UCSD-AML1 (cell line): ENCODE measurements at regions not wholly inside any gene's neighbourhood (a gene's known extent, or its start where the extent isn't known, plus 50 kb on each side); places are given as distances from the start of the nearest gene placed in this dataset.
"Not testable (repeated sequence)": the region's sequence is repeated elsewhere in the genome, so short reads cannot be mapped to it uniquely, and the experiment has no call there.

Source experiments
- DNase-seq: peaks from one replicate; lab custom pipeline; 2025; ENCODE audit not compliant: unreplicated experiment; lab: John Stamatoyannopoulos, UW

DNA sequence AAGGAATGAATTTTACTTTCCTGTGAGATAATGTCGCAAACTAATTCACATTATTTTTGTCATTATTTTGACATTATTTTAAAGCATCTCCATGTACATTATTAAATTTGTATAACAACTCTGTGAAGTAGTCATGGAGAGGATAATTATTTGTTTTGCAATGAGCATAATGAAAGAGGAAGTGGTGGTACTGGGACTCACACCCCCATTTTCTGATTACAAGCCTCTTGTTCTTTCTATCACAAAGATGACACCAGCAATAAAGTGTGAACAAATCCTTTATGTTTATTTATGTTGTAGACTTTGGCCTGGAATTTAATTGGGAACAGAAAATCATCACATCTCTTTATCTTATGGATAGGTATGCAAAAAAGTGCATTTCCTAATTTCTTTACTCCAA is 522.6 kb downstream of the TMEM135 start:
- no peak for DNase-seq

DNA sequence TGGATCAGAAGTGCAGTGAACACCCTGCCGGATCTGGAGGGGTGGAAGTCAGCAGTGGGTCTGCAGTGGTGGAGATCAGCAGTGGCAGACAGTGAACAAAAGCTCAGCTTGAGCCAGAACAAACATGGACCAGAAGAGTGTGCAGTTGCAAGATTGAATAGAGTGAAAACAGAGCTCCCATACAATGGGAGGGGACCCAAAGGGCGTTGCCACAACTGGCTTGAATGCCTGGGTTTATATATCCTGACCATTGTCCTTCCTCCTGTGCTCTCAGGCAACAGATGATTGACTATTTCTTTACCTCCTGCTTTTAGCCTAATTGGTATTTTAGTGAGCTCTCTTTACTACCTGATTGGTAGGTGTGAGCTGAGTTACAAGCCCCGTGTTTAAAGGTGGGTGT is 522.1 kb downstream of the TMEM135 start:
- not testable (repeated sequence) for DNase-seq

DNA sequence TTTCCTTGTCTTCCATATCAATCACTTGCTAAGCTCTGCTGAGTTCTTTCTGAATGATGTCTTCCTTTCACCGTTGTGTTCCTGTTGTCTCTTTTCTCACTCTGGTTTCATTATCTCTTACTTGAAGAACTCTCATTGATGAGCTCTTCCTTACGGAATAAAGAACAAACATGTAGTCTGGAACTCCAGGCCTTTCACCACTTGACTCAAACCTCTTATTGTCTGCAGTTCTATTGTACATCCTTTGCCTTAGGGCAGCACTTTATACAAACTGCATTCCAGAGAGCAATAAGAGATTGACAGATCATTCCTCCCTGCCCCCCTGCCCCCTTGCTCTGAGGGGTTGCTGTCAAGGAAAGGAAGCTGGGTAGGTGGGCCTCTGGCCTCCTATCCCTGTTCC is 517.4 kb downstream of the TMEM135 start:
- no peak for DNase-seq

- no peak for DNase-seq
These were observed 511.1 kb downstream of the TMEM135 start for GRCh38 chr11:87548797-87549196.

GRCh38 chr11:87545858-87546257 is 508.1 kb downstream of the TMEM135 start:
- DNase-seq: no peak

DNA sequence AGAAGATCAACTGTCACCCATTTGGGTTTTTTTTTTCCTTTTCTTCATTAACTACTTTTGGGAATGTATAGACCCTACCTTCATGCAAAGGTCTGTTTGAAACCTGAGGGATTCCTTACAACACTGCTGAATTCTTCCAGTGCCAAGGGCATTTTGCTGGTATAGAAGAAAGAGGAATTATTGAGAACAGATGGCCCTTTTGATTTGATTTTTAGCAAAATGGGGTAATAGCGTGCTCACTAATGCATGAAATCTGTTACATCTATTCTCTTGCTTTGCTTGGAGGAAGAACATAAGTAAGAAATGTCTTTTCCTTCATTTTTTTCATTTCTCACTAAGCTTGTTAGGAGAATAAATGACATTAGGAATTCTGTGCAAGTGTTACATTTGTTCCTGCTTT is 501.9 kb downstream of the TMEM135 start:
- no peak for DNase-seq

- no peak for DNase-seq
These were observed 498.8 kb downstream of the TMEM135 start for GRCh38 chr11:87536565-87536964.

DNA sequence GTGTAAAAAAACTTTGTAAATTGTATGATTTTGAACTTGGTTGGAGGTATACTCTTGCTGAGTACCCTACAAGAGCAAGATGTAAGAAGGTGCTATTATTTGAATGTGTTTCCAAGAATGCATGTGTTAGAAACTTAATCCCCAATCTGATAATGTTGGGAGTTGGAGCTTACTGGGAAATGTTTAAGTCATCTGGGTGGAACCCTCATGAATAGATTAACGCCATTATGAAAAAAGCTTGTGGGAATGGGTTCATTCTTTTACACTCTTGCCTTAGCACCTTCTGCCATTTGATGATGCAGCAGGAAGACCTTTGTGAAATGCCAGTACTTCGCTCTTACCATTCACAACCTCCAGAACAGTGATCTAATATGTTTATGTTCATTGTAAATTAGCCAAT is 498.3 kb downstream of the TMEM135 start:
- DNase-seq: no peak

DNA sequence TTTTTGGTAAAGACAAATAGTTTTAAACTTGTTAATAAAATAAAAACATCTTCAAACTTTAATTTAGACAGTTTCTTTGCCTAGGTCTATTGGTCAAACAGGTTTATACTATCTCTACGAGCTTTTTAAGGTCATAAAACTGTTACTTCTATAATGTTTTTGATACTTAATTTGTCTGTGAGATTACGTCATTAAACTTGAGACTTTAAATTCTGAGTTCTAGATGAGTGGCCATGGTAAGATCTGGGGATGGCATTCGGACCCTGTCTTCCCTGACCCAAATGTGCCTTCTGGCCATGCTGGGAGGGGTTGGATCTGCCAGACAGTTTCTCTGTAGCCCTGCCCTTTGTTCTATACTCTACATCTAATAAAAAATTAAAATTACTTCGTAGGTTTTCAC is 497.8 kb downstream of the TMEM135 start:
- DNase-seq: no peak

GRCh38 chr11:87531835-87532234 is 494.1 kb downstream of the TMEM135 start:
- DNase-seq: not testable (repeated sequence)

- DNase-seq: no peak
These were observed 491.8 kb downstream of the TMEM135 start for GRCh38 chr11:87529486-87529885.

GRCh38 chr11:87528752-87529151 is 491.0 kb downstream of the TMEM135 start:
- no peak for DNase-seq

DNA sequence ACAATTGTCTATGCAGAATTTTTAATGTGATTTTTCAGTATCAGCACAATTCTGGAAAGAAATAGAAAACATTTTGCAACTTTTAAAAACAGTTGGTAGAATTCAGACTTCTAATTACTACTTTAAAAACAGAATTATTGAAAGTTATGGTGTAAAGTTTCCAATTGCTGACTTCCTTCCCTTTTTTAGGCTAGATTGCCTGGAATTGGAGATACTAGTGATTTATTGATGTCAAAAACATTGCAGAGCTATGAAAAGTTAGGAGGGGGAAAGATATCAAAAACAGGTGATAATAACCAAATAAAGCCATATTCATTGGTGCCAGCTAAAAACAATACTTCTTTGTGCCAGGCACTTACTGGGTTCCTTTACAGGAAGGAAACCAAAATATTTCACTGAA is 485.5 kb downstream of the TMEM135 start:
- DNase-seq: no peak

DNA sequence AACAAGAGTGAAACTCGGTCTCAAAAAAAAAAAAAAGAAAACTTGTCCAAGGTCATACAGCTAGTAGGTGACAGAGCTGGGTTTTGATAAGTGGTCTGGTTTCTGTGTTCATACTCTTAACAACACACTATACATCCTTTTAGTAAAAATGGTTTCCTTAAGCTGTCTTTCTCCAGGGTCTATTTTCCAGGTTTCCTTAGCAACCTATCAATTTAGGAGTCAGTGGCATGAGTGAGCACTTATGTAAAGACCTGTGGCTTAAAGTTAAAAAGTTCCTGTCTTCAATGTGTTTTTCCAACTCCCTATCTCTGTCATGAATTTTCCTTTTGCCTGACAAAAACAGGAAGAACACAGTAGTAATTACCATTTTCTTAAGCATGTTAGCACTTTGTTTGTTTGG is 480.5 kb downstream of the TMEM135 start:
- DNase-seq: no peak

GRCh38 chr11:87517351-87517750 is 479.6 kb downstream of the TMEM135 start:
- no peak for DNase-seq

DNA sequence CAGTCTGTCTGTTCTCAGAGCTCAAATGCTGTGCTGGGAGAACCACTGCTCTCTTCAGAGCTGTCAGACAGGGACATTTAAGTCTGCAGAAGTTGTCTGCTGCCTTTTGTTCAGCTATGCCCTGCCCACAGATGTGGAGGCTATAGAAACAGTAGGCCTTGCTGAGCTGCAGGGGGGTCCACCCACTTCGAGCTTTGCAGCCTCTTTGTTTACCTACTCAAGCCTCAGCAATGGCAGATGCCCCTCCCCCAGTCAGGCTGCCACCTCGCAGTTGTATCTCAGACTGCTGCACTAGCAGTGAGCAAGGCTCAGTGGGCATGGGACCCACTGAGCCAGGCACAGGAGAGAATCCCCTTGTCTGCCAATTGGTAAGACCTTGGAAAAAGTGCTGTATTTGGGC is 470.0 kb downstream of the TMEM135 start:
- not testable (repeated sequence) for DNase-seq

- not testable (repeated sequence) for DNase-seq
These were observed 469.2 kb downstream of the TMEM135 start for GRCh38 chr11:87506946-87507345.

GRCh38 chr11:87501388-87501787 is 463.7 kb downstream of the TMEM135 start:
- DNase-seq: no peak

DNA sequence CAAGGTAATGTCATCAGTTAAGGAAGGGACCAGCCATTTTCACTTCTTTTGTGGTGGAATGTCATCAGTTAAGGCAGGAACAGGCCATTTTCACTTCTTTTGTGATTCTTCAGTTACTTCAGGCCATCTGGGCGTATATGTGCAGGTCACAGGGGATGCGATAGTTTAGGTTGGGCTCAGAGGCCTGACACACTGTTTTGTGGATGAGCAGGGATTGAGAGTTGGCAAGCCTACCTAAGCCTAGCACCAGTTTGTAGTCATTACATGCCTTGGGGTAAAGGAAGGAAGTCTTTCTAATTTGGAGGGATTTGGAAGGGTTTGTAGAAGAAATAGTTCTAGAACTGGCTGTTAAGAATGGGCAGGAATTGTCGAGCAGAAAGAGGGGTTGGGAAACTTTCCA is 457.2 kb downstream of the TMEM135 start:
- DNase-seq: not testable (repeated sequence)

DNA sequence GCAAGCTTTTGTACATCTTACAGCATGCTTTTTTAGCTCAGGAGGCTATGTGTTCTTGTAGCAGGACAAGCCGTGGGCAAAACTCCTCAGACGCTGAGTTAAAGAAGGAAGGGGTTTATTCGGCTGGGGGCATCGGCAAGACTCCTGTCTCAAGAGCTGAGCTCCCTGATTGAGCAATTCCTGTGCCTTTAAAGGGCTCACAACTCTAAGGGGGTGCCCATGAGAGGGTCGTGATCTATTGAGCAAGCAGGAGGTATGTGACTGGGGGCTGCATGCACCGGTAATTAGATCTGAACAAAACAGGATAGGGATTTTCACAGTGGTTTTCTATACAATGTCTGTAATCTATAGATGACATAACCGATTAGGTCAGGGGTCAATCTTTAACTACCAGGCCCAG is 456.3 kb downstream of the TMEM135 start:
- not testable (repeated sequence) for DNase-seq

DNA sequence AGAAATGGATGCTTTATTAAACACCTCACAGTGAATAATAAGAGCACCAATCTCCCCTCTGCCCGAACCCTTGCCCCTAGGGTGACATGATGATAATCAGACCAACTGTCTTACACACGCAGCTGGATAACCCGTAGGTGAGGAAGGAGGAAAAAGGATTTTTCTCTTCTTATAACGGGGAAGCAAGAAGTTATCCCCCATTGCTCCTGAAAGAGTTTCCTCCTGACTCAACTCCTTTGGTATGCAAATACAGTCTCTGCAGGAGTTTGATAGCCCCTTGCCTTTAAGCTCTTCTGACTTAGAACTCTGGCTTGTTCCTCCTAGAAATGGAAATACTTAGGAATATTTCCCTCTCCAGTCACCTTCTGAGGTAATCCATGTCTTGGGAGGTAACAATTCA is 455.8 kb downstream of the TMEM135 start:
- DNase-seq: no peak

GRCh38 chr11:87491381-87491780 is 453.6 kb downstream of the TMEM135 start:
- DNase-seq: no peak

DNA sequence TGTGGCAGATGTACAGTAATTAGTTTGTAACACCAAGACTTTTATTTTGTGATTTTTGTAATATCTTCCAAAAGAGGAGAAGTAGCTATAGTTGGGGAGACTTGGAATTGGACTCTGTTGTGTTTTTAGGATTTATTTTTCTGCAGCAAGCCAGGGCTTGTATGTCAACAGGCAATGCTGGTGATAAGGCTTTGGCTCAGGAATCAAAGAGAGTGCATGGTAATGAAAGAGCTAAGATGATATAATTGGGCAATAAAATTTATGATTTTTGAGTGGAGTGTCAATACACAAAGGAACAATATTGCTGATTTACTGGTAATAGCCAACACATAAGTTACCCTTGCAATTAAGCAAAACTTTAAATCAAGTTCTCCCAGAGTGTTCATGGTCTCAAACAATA is 452.9 kb downstream of the TMEM135 start:
- no peak for DNase-seq

GRCh38 chr11:87484566-87484965 is 446.8 kb downstream of the TMEM135 start:
- no peak for DNase-seq
